ENCODE measurements at regions not wholly inside any gene's neighbourhood (a gene's known extent, or its start where the extent isn't known, plus 50 kb on each side); places are given as distances from the start of the nearest gene placed in this dataset.

DNA sequence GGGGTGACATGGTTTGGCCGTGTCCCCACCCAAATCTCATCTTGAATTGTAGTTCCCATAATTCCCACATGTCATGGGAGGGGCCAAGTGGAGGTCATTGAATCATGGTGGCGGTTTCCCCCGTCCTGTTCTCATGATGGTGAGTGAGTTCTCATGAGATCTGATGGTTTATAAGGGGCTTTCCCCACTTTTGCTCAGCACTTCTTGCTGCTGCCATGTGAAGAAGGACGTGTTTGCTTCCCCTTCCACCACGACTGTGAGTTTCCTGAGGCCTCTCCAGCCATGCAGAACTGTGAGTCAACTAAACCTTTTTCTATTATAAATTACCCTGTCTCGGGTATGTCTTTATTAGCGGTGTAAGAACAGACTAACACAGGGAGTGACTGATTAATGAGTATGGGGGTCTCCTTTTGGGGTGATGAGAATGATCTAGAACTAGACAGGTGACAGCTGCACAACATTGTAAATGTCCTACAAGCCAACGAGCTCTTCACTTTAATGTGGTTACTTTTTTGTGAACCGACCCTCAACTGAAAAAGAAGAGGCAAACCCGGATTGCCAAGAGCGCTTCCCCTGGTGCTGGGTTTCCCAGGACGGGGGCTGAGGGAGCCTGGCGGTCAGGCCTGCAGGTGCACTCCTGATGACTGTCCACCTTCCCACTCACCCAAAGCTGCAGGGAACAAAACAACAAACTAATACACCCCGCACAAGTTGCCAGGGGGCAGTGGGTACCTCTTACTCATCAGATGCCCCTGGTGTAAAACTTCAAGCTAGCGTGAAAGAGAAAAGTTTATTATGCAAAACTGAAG lies 90.1 kb downstream of the NCOR2 start (continued):
- 0 out of 2 replicates have a peak, but pooled peaks have one; percentile 29 for TF ChIP-seq TCF12 (IDR thresholded peaks at IDR 0.05; ENCODE audit: low read depth, low read length)
- TF ChIP-seq, protein P1, sequence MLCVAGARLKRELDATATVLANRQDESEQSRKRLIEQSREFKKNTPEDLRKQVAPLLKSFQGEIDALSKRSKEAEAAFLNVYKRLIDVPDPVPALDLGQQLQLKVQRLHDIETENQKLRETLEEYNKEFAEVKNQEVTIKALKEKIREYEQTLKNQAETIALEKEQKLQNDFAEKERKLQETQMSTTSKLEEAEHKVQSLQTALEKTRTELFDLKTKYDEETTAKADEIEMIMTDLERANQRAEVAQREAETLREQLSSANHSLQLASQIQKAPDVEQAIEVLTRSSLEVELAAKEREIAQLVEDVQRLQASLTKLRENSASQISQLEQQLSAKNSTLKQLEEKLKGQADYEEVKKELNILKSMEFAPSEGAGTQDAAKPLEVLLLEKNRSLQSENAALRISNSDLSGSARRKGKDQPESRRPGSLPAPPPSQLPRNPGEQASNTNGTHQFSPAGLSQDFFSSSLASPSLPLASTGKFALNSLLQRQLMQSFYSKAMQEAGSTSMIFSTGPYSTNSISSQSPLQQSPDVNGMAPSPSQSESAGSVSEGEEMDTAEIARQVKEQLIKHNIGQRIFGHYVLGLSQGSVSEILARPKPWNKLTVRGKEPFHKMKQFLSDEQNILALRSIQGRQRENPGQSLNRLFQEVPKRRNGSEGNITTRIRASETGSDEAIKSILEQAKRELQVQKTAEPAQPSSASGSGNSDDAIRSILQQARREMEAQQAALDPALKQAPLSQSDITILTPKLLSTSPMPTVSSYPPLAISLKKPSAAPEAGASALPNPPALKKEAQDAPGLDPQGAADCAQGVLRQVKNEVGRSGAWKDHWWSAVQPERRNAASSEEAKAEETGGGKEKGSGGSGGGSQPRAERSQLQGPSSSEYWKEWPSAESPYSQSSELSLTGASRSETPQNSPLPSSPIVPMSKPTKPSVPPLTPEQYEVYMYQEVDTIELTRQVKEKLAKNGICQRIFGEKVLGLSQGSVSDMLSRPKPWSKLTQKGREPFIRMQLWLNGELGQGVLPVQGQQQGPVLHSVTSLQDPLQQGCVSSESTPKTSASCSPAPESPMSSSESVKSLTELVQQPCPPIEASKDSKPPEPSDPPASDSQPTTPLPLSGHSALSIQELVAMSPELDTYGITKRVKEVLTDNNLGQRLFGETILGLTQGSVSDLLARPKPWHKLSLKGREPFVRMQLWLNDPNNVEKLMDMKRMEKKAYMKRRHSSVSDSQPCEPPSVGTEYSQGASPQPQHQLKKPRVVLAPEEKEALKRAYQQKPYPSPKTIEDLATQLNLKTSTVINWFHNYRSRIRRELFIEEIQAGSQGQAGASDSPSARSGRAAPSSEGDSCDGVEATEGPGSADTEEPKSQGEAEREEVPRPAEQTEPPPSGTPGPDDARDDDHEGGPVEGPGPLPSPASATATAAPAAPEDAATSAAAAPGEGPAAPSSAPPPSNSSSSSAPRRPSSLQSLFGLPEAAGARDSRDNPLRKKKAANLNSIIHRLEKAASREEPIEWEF (IDR thresholded peaks at IDR 0.05; ENCODE audit: insufficient replicate concordance, low read depth, low read length), result peak; percentile 14
- TF ChIP-seq YBX1 (IDR thresholded peaks at IDR 0.05), result no peak
- peak; percentile 44; the same call in 1 of the 2 replicates for TF ChIP-seq NFIC (IDR thresholded peaks at IDR 0.05; ENCODE audit: low read depth, low read length)
- TF ChIP-seq, protein P2, sequence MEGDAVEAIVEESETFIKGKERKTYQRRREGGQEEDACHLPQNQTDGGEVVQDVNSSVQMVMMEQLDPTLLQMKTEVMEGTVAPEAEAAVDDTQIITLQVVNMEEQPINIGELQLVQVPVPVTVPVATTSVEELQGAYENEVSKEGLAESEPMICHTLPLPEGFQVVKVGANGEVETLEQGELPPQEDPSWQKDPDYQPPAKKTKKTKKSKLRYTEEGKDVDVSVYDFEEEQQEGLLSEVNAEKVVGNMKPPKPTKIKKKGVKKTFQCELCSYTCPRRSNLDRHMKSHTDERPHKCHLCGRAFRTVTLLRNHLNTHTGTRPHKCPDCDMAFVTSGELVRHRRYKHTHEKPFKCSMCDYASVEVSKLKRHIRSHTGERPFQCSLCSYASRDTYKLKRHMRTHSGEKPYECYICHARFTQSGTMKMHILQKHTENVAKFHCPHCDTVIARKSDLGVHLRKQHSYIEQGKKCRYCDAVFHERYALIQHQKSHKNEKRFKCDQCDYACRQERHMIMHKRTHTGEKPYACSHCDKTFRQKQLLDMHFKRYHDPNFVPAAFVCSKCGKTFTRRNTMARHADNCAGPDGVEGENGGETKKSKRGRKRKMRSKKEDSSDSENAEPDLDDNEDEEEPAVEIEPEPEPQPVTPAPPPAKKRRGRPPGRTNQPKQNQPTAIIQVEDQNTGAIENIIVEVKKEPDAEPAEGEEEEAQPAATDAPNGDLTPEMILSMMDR (IDR thresholded peaks at IDR 0.05 in 2 of 3, conservative IDR thresholded peaks at IDR 0.05 in 1 of 3; ENCODE audit: control insufficient read depth in 2 of 3, extremely low read depth in 1 of 3, insufficient read depth in 1 of 3, low read depth in 3 of 3, low read length in 3 of 3), result no peak
- TF ChIP-seq FOXM1 (IDR thresholded peaks at IDR 0.05; ENCODE audit: low read depth, low read length), result 0 out of 2 replicates have a peak, but pooled peaks have one; percentile 50
- no peak for TF ChIP-seq SRF (IDR thresholded peaks at IDR 0.05; ENCODE audit: low read depth in 2 of 2, low read length in 2 of 2)
- no peak for TF ChIP-seq CHD2 (IDR thresholded peaks at IDR 0.05; ENCODE audit: borderline replicate concordance, low read depth, low read length)
- no peak for TF ChIP-seq MYB (IDR thresholded peaks at IDR 0.05; ENCODE audit: borderline replicate concordance, low read depth, low read length)
- TF ChIP-seq, protein P3, sequence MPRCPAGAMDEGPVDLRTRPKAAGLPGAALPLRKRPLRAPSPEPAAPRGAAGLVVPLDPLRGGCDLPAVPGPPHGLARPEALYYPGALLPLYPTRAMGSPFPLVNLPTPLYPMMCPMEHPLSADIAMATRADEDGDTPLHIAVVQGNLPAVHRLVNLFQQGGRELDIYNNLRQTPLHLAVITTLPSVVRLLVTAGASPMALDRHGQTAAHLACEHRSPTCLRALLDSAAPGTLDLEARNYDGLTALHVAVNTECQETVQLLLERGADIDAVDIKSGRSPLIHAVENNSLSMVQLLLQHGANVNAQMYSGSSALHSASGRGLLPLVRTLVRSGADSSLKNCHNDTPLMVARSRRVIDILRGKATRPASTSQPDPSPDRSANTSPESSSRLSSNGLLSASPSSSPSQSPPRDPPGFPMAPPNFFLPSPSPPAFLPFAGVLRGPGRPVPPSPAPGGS (IDR thresholded peaks at IDR 0.05; ENCODE audit: borderline replicate concordance, insufficient read depth, low read depth, low read length, poor library complexity, severe bottlenecking), result peak; percentile 77
- no peak for TF ChIP-seq IRF4 (IDR thresholded peaks at IDR 0.05; ENCODE audit: low read depth, low read length)
- no peak for TF ChIP-seq ESRRA (IDR thresholded peaks at IDR 0.05; ENCODE audit: low read length)
- no peak for TF ChIP-seq CEBPB (IDR thresholded peaks at IDR 0.05; ENCODE audit: borderline replicate concordance in 1 of 2, low read depth in 2 of 2, low read length in 2 of 2)
- TF ChIP-seq, protein P4, sequence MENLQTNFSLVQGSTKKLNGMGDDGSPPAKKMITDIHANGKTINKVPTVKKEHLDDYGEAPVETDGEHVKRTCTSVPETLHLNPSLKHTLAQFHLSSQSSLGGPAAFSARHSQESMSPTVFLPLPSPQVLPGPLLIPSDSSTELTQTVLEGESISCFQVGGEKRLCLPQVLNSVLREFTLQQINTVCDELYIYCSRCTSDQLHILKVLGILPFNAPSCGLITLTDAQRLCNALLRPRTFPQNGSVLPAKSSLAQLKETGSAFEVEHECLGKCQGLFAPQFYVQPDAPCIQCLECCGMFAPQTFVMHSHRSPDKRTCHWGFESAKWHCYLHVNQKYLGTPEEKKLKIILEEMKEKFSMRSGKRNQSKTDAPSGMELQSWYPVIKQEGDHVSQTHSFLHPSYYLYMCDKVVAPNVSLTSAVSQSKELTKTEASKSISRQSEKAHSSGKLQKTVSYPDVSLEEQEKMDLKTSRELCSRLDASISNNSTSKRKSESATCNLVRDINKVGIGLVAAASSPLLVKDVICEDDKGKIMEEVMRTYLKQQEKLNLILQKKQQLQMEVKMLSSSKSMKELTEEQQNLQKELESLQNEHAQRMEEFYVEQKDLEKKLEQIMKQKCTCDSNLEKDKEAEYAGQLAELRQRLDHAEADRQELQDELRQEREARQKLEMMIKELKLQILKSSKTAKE (IDR thresholded peaks at IDR 0.05; ENCODE audit: low read depth, poor library complexity, severe bottlenecking), result peak; percentile 55
- no peak for TF ChIP-seq TARDBP (IDR thresholded peaks at IDR 0.05; ENCODE audit: borderline replicate concordance)
- 0 out of 3 replicates have a peak, but pooled peaks have one; percentile 21 for TF ChIP-seq POU2F2 (IDR thresholded peaks at IDR 0.05; ENCODE audit: borderline replicate concordance, low read depth, low read length)
- TF ChIP-seq CBX5 (IDR thresholded peaks at IDR 0.05; ENCODE audit: low read depth), result peak; percentile 99
- 0 out of 2 replicates have a peak, but pooled peaks have one; percentile 41 for TF ChIP-seq MEF2A (IDR thresholded peaks at IDR 0.05; ENCODE audit: insufficient read depth, low read depth, low read length)

All from GM12878 (cell line).